ENCODE measurements at regions not wholly inside any gene's neighbourhood (a gene's known extent, or its start where the extent isn't known, plus 50 kb on each side); places are given as distances from the start of the nearest gene placed in this dataset.

- no peaks in the 10 kb centered on the region for H3K9me3 ChIP-seq (ENCODE audit: control insufficient read depth in 2 of 2, low read length in 2 of 2)
- no peaks in the 10 kb centered on the region for H3K36me3 ChIP-seq (ENCODE audit: control insufficient read depth in 2 of 2, insufficient read depth in 2 of 2, low read length in 2 of 2)
- H3K27me3 ChIP-seq (ENCODE audit: control insufficient read depth in 1 of 2, insufficient read depth in 2 of 2, low read length in 2 of 2) = no peaks in the 10 kb centered on the region
- H3K4me3 ChIP-seq (ENCODE audit: low read length in 2 of 2) = no peak overlapping the region
- no peak overlapping the region for H3K27ac ChIP-seq (ENCODE audit: low read length)
- H3K4me1 ChIP-seq (ENCODE audit: control insufficient read depth, insufficient read depth, low read length) = no peaks in the 10 kb centered on the region
- no peak overlapping the region for H3K9ac ChIP-seq (ENCODE audit: low read length in 2 of 2)
Observed at GRCh38 chr3:28173836-28174235, 67.6 kb upstream of the CMC1 start.

DNA sequence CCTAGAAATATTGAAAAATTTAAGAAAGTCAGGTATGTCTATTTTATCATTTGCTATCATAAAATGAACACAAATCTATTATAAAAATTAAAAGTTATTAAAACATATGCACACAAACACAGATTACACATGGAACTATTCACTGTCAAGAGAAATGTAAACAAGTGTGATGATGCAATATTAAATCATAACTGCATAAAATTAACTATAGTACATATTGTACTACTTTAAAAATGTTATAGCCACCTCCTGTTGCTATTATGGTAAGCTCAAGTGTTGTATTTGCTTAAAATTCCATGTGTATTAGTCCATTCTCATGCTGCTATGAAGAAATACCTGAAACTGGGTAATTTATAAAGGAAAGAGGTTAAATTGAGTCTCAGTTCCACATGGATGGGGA is 54.7 kb upstream of the CMC1 start:
- no peaks in the 10 kb centered on the region for H3K4me1 ChIP-seq (ENCODE audit: control insufficient read depth, insufficient read depth, low read length)
- H3K27me3 ChIP-seq (ENCODE audit: control insufficient read depth in 1 of 2, insufficient read depth in 2 of 2, low read length in 2 of 2) = no peaks in the 10 kb centered on the region
- H3K4me3 ChIP-seq (ENCODE audit: low read length in 2 of 2) = no peak overlapping the region
- no peaks in the 10 kb centered on the region for H3K9me3 ChIP-seq (ENCODE audit: control insufficient read depth in 2 of 2, low read length in 2 of 2)
- no peak overlapping the region for H3K9ac ChIP-seq (ENCODE audit: low read length in 2 of 2)
- H3K27ac ChIP-seq (ENCODE audit: low read length) = no peak overlapping the region
- H3K36me3 ChIP-seq (ENCODE audit: control insufficient read depth in 2 of 2, insufficient read depth in 2 of 2, low read length in 2 of 2) = no peaks in the 10 kb centered on the region

- Histone ChIP-seq H3K27ac (ENCODE audit: low read length) (no peak overlapping the region), H3K36me3 (ENCODE audit: control insufficient read depth in 2 of 2, insufficient read depth in 2 of 2, low read length in 2 of 2) (no peaks in the 10 kb centered on the region), H3K4me1 (ENCODE audit: control insufficient read depth, insufficient read depth, low read length) (no peaks in the 10 kb centered on the region), H3K9me3 (ENCODE audit: control insufficient read depth in 2 of 2, low read length in 2 of 2) (no peaks in the 10 kb centered on the region), H3K4me3 (ENCODE audit: low read length in 2 of 2) (no peak overlapping the region), H3K9ac (ENCODE audit: low read length in 2 of 2) (no peak overlapping the region), H3K27me3 (ENCODE audit: control insufficient read depth in 1 of 2, insufficient read depth in 2 of 2, low read length in 2 of 2) (no peaks in the 10 kb centered on the region)
Observed at GRCh38 chr3:28188686-28189085, 52.7 kb upstream of the CMC1 start.

DNA sequence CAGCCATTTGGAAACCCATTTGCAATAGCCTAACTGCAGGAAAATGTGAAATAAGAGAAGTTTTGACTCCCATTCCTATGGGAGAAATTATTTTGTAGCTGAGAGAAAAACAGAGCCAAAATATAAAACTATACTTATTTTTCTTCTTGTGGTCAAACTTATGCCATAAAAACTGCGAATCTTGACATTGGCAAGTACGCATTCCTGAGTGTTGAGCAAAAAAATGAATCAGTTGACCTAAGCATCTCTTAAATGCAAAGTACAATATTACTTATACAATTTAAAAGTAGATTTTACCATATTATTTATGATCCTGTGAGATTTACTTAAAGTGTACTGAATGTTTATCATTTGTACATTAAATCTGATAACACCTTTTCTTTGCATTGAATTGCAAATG is 50.1 kb upstream of the CMC1 start:
- Histone ChIP-seq H3K9ac (ENCODE audit: low read length in 2 of 2) (no peak overlapping the region), H3K4me3 (ENCODE audit: low read length in 2 of 2) (no peak overlapping the region), H3K27me3 (ENCODE audit: control insufficient read depth in 1 of 2, insufficient read depth in 2 of 2, low read length in 2 of 2) (no peaks in the 10 kb centered on the region), H3K4me1 (ENCODE audit: control insufficient read depth, insufficient read depth, low read length) (no peaks in the 10 kb centered on the region), H3K9me3 (ENCODE audit: control insufficient read depth in 2 of 2, low read length in 2 of 2) (no peaks in the 10 kb centered on the region), H3K36me3 (ENCODE audit: control insufficient read depth in 2 of 2, insufficient read depth in 2 of 2, low read length in 2 of 2) (no peaks in the 10 kb centered on the region), H3K27ac (ENCODE audit: low read length) (no peak overlapping the region)
